RPMI7951 (cell line): ENCODE measurements at regions not wholly inside any gene's neighbourhood (a gene's known extent, or its start where the extent isn't known, plus 50 kb on each side); places are given as distances from the start of the nearest gene placed in this dataset.
A peak's percentile ranks its signal among the peaks of the same experiment; 100 is the strongest.
"Not testable (repeated sequence)": the region's sequence is repeated elsewhere in the genome, so short reads cannot be mapped to it uniquely, and the experiment has no call there.

Experiments
- DNase-seq: peaks from one replicate; pipeline ENCODE4 v3.0.0-alpha.2; 2012; ENCODE audit warnings: low read depth

DNA sequence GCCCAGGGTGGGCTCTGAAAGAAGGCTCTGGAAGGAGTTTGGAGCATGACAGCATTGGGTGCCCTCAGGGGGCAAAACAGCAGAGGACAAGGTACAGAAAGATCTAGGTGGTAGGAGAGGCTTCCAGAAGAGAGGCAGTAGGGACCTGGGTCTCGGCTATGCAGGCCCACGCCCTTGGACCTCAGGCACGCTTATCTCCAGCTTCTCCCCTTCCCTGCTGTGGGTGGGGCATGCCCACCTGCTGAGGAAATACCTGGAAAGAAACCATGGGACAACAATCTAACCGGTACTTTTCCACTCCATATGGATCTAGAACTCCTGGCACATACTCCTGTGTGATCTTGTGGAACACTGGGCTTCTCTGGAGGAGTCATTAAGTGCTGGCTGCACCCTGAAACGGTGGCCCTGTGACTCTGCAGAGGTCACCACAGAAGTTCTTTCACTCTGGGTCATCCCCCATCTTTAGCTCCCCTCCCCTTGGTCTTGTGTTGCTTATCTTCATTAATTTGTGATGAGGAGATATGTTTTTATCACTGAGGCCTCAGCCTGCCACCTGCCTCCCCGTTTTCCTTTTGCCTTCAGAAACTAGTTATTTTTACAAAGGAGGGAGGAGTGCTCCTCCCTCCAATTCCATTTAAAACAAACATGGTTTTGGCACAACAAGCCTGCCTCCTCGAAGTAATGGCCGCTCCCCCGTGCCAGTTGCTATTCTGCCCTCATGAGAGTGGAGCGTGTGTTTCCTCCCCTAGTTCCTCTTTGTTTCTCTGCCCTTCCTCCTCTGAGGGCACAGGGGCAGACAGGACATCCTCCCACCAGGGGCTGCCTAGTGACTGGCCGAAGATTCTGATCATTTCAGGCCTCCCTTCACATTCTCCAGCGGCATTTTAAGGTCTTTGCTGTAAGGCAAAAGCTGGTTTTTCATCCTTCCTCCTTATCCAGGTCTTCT, 78.0 kb upstream of the ATP5PO start:
- DNase-seq, result no peak

DNA sequence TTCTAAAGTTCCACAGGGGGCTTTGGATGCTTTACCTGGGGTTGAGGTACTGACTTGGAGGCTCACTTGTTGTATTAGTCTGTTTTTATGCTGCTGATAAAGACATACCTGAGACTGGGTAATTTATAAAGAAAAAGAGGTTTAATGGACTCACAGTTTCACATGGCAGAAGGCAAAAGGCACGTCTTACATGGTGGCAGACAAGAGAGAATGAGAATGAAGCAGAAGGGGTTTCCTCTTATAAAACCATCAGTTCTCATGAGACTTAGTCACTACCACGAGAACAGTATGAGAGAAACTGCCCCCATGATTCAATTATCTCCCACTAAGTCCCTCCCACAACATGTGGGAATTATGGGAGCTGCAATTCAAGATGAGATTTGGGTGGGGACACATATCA, 76.8 kb upstream of the ATP5PO start:
- DNase-seq, result not testable (repeated sequence)

- DNase-seq, result no peak
Observed at GRCh38 chr21:33991133-33991532, 75.5 kb upstream of the ATP5PO start.

- DNase-seq, result no peak
Observed at GRCh38 chr21:33989440-33989839, 73.8 kb upstream of the ATP5PO start.

GRCh38 chr21:33988237-33989017, 72.8 kb upstream of the ATP5PO start:
- no peak for DNase-seq

- no peak for DNase-seq
Observed at GRCh38 chr21:33987461-33987860, 71.9 kb upstream of the ATP5PO start.

GRCh38 chr21:33985117-33986050, 69.8 kb upstream of the ATP5PO start:
- DNase-seq, result no peak

GRCh38 chr21:33984021-33984481, 68.4 kb upstream of the ATP5PO start:
- DNase-seq, result no peak

DNA sequence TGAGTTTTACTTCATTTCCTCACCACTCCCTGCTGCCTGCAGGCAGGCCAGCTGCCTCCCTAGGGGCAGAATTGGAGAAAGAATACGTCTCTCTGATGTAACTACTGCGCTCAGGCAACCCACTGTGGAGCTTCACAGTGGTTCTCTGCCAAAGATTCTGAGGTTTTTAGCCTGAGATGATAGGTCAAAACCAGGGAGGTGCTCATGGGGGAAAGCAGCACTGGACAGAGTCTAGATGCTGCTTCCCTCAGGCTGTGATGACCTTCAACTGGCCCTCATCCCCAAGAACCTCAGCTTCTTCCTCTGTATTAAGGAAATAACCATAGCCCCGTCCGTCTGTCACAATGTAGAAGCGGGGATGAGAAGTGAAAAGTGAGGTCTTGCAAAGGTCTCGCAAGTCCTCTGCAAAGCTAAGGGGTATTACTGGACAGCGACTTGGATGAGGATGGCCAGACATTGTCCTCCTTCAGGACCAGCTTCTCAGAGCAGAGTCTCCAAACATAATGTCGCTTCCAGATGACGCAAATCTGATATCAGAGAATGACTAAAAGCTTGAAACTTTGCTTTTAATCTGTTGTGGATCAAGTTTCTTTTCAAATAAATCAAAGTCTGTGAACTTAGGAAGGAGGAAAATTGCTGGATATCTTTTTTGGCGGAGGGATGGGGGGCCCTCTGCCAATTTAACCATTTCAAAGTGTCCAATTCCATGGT, 65.9 kb upstream of the ATP5PO start:
- DNase-seq, result no peak

- DNase-seq, result no peak
Observed at GRCh38 chr21:33980276-33980916, 64.8 kb upstream of the ATP5PO start.

- no peak for DNase-seq
Observed at GRCh38 chr21:33978585-33978984, 63.0 kb upstream of the ATP5PO start.

DNA sequence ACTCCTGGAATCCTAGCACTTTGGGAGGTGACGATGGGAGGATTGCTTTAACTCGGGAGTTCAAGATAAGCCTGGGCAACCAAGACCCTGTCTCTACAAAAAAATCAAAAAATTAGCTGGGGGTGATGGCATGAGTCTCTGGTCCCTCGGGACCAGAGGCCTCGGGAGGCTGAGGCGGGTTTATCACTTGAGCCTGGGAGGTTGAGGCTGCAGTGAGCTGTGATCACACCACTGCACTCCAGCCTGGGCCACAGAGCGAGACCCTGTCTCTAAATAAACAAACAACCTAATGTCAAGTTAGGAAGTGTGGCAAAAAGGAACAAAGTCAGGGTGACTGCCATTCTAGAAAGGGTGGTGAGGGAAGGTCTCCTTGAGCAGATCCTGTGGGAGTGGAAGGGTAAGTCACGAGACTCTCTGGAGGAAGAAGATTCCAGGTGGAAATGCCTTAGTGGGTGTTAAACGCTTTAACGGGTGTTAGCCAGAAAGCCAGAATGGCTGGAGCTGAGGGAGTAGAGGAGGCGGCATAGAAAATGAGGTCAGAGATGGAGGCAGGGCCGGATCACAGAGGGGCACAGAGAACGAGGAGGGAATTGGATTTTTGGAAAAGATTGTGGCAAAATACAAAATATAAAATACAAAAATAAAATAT, 62.2 kb upstream of the ATP5PO start:
- no peak for DNase-seq

DNA sequence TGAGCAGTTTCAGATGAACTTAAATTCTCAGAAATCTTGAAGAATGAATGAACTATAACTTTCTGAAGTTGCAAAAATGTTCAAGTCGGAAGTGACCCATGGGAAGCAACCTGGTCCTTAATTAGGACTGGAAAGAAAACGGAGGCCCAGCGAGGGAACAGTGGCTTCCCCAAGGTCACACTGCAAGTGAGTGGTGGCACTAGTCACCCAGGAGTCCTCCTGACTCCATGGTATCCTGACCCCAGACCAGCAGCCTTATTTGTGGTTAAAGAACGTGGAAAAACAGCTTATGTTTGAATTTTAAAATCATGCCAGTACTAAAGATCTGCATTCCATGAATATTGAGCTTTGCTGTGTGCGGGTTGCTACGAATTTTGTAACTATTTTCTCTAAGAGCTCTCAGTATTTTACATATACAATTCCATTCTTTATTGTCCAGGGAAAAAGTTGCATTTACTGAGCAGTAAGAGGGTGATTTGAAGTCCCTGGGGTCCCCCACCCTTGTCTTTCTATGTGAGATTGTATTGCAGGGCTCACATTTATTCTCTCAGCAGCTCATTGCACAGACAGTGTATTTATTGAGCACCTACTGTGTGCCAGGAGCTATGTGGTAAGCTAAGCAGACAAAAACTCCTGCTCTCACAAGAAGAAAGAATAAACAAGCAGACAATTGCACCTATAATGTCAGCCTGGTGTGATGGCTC, 61.6 kb upstream of the ATP5PO start:
- no peak for DNase-seq

DNA sequence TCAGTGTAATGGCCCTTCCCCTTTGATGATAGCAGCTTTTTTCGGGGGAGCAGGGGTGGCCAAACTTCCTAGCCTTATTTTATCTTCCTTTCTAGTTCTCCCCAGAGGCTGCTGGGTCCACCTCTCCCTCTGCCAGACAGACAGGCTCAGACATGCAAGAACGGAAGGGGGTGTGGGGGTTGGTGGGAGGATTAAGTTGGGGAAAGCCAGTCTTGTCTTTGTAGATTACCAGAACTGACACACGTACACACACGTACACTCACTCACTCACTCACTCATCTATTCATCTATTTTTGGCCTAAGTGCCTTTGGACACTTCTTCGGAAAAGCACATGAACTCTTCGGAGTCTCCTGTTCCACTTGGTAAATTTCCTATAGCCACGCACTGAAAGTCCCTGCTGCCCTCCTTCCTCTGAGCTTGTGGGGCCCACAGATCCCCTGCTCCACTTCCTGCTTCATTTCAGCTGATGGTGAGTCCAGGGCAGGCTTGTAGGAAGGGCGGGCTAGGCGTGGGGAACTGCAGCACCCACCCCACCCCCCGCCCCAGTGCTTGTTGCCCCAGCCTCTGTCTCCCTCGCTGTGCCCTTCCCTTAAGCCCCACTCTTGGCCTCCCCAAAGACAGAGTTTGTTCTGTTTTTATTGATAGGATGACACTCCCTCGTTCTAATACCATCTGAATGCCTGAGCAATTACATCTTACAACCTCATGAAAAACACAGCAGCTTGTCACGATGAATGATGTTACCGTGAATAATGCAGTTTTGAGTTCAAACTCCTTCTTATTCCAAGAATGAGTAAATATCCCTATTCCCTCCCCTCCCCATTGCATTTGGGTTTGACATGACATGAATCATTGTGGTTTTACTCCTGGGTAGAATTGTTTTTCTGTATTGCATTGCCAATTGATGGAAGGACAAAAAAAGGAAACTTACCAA, 60.7 kb upstream of the ATP5PO start:
- peak; percentile 91 for DNase-seq

DNA sequence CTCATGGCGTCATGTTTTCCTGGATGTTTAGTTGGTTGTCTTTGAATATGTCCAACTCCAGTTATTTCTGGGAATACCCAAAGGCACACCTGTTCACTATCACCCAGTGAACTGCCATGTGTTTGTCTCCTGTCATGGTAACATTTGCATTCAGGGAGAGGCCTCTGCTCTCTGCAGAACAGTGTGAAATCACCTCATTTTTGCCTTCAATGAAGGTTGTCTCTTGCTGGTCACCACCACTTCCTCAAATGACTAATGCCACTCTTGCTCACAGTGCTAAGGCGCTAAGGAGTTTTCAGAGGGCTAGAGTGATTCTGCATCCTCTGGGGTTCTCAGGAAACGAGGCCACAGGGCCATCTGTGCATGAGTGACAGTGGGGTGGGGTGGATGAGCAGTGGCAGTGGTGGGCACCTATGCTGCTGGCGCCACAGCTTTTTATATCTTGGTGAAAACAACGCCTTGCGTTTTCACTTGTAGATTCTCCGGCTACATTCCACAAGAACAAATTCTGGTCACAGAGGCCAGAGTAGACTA, 60.0 kb upstream of the ATP5PO start:
- DNase-seq, result peak; percentile 67

DNA sequence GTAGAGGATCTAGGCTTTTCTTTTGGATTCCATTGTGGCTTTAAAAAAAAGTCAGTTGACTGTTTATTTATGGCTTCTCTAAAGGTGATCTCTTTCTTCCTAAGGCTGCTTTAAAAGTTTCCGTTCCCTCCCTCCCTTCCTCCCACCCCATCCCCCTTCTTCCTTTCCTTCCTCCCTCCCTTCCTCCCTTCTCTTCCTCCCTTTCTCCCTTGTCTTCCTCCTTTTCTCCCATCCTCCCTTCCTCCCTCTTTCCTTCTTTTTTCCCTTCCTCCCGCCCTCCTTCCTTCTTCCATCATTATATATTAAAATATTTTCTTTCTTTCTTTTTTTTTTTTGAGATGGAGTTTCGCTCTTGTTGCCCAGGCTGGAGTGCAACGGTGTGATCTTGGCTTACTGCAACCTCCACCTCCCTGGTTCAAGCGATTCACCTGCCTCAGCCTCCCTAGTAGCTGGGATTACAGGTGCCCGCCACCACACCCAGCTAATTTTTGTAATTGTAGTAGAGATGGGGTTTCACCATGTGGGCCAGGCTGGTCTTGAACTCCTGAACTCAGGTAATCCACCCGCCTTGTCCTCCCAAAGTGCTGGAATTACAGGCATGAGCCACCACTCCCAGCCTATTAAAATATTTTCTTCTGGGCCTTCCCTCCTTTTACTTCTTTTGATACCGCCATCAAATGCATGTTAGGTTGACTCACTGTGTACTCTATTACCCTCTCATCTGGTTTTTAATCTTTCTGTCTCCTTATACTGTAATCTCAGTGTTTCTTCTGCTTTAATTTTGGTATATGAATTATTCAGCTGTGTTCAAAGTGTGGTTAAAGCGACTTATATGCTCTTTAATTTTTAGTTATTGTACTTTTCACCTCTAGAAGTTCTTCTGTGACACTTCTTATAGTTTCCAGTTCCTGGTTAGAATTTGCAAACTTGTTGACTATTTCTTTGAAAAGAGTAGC, 59.2 kb upstream of the ATP5PO start:
- no peak for DNase-seq

DNA sequence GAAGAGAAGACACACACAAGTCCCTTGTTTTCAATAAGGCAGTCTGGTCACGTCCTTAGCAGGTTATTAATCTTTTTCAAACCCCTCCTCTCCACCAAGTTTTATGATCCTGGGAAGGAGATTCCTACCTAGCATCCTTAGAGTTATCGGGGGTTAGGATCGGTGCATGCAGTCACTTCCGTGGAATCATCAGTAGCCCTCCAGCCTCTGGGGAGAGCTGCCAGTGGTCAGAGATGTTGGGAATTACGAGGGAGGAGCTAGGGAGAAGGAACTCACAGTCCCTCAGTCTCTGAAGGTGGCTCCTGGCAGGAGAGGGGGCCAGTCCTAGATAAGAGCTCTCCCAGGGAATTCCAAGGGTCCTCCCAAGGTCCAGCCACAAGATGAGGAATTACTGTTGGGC, 57.7 kb upstream of the ATP5PO start:
- DNase-seq, result no peak
